Endothelial cell of umbilical vein (primary cell): ENCODE measurements at regions not wholly inside any gene's neighbourhood (a gene's known extent, or its start where the extent isn't known, plus 50 kb on each side); places are given as distances from the start of the nearest gene placed in this dataset.

ENCODE experiments used
- BruUV-seq: library from RNA; stranded (reverse); fragments of 400-500 nt; replicated peaks from 2 replicates; lab custom pipeline; 2021; lab: Mats Ljungman, UMichigan
- CTCF ChIA-PET: fragments of 300-600, 350-600 bp; sonication (Branson Sonifier 250); formaldehyde crosslinking; loops from one replicate; lab custom pipeline; 2021; ENCODE audit warnings: antibody characterized with exemption, inconsistent platforms; lab: Charles Lee
- POLR2A ChIA-PET: fragments of 300-600, 350-600 bp; sonication (Branson Sonifier 250); formaldehyde crosslinking; loops from one replicate; lab custom pipeline; 2021; ENCODE audit warnings: antibody characterized with exemption, inconsistent platforms; lab: Charles Lee
- DNase-seq: peaks from one replicate; pipeline ENCODE4 v3.0.0-alpha.2; 2011; ENCODE audit warnings: low read depth, low spot score
- FAIRE-seq: peaks from 2 replicates; lab custom pipeline; 2011; peaks lifted over from hg19 to GRCh38; lab: Jason Lieb, UNC
- H2AFZ ChIP-seq: 2 replicates; pipeline ENCODE4 v1.6.0; 2012; ENCODE audit warnings: low read depth, low read length, control low read depth, inconsistent platforms
- H3K27ac ChIP-seq: 2 replicates; pipeline ENCODE4 v1.5.1; 2011; ENCODE audit warnings: low read depth, mild to moderate bottlenecking, control low read depth, low read length, moderate library complexity; ENCODE audit not compliant: insufficient read depth
- H3K27me3 ChIP-seq, 2 experiments: 2 replicates each; pipeline versions ENCODE4 v1.6.0 to v1.6.1; 2011; ENCODE audit warnings: low read length in 2 of 2, mixed read lengths in 1 of 2; ENCODE audit not compliant: control insufficient read depth in 2 of 2, insufficient read depth in 2 of 2
- H3K36me3 ChIP-seq, 2 experiments: 2 replicates in 1 of 2; 3 replicates in 1 of 2; pipeline ENCODE4 v1.5.1; 2011; ENCODE audit warnings: low read length in 2 of 2, mild to moderate bottlenecking in 1 of 2, moderate library complexity in 1 of 2; ENCODE audit not compliant: control insufficient read depth in 2 of 2, insufficient read depth in 2 of 2; ENCODE audit errors: extremely low read depth in 1 of 2
- H3K4me1 ChIP-seq: 3 replicates; pipeline ENCODE4 v1.5.1; 2011; ENCODE audit warnings: mild to moderate bottlenecking, low read length; ENCODE audit not compliant: control insufficient read depth, insufficient read depth; ENCODE audit errors: extremely low read depth
- H3K4me2 ChIP-seq: 2 replicates; pipeline ENCODE4 v1.6.1; 2011; ENCODE audit warnings: low read length, control low read depth, mixed read lengths; ENCODE audit not compliant: insufficient read depth
- H3K4me3 ChIP-seq, 3 experiments: fragments of 200-600 bp in 1 of 3; sonication (generic), shearing (Covaris generic) in 1 of 3; replicated peaks in 1 of 3; 2 replicates each; pipeline ENCODE4 v1.5.1; 2011 to 2016; ENCODE audit warnings: control low read depth in 3 of 3, low read length in 3 of 3, mild to moderate bottlenecking in 2 of 3, inconsistent platforms in 1 of 3, low read depth in 1 of 3, moderate library complexity in 1 of 3; ENCODE audit not compliant: insufficient read depth in 1 of 3
- H3K79me2 ChIP-seq: 2 replicates; pipeline ENCODE4 v1.6.0; 2012; ENCODE audit warnings: low read length, inconsistent platforms; ENCODE audit not compliant: control insufficient read depth, insufficient read depth
- H3K9ac ChIP-seq: replicated peaks from 2 replicates; pipeline ENCODE3; 2011; ENCODE audit warnings: low read length, control low read depth; ENCODE audit not compliant: insufficient read depth; ENCODE audit errors: extremely low read depth
- H3K9me1 ChIP-seq: replicated peaks from 3 replicates; pipeline ENCODE4 v1.6.0; 2011; ENCODE audit warnings: mild to moderate bottlenecking, low read length; ENCODE audit not compliant: control insufficient read depth, insufficient read depth; ENCODE audit errors: extremely low read depth
- H3K9me3 ChIP-seq: replicated peaks from 2 replicates; pipeline ENCODE4 v1.5.1; 2012; ENCODE audit warnings: low read length, inconsistent platforms; ENCODE audit not compliant: control insufficient read depth, insufficient read depth
- H4K20me1 ChIP-seq: replicated peaks from 2 replicates; pipeline ENCODE3; 2011; ENCODE audit warnings: mild to moderate bottlenecking, low read length; ENCODE audit not compliant: control insufficient read depth, insufficient read depth; ENCODE audit errors: extremely low read depth
- EZH2 ChIP-seq: IDR thresholded peaks from 2 replicates; pipeline ENCODE4 v1.6.1; 2012; ENCODE audit warnings: borderline replicate concordance, low read depth, mild to moderate bottlenecking, moderate library complexity, low read length, inconsistent platforms; ENCODE audit not compliant: severe bottlenecking
- FOS ChIP-seq: IDR thresholded peaks from 2 replicates; pipeline ENCODE4 v1.6.1; 2011; ENCODE audit warnings: mild to moderate bottlenecking, low read length, moderate library complexity, borderline replicate concordance; ENCODE audit not compliant: insufficient read depth
- GATA2 ChIP-seq: IDR thresholded peaks from 2 replicates; pipeline ENCODE4 v1.7.0; 2011; ENCODE audit warnings: low read depth, mild to moderate bottlenecking, moderate library complexity, mixed read lengths, low read length; ENCODE audit not compliant: insufficient read length, insufficient read depth
- JUN ChIP-seq: IDR thresholded peaks from 2 replicates; pipeline ENCODE4 v1.6.1; 2011; ENCODE audit warnings: borderline replicate concordance, low read depth; ENCODE audit not compliant: insufficient read length, insufficient read depth
- POLR2A ChIP-seq: IDR thresholded peaks from 2 replicates; pipeline ENCODE4 v1.6.1; 2012; ENCODE audit warnings: low read depth, mild to moderate bottlenecking, control low read depth, low read length
- POLR2AphosphoS5 ChIP-seq: IDR thresholded peaks from 2 replicates; pipeline ENCODE4 v1.6.1; 2012; ENCODE audit warnings: low read depth, mild to moderate bottlenecking, control low read depth, low read length, moderate library complexity; ENCODE audit not compliant: insufficient read depth
- dilution Hi-C: fragments of 300-500 bp; cut with MboI; formaldehyde crosslinking; loops from one replicate; pipeline ENCODE4 v1.15.0; 2019; ENCODE audit warnings: low sequenced_read_pairs; ENCODE audit not compliant: extremely low pct_ligation_motif_present
- intact Hi-C: fragments of 100-400 bp; cut with micrococcal nuclease; formaldehyde crosslinking; loops from one replicate; pipeline ENCODE4 v1.10.0; 2022
- TF ChIP-seq, protein P1 (sequence below): IDR thresholded peaks from 2 replicates; pipeline ENCODE4 v1.6.1; 2011; ENCODE audit not compliant: insufficient read depth, insufficient read length
- TF ChIP-seq, protein P2 (sequence below), 2 donors: IDR thresholded peaks; 1 replicate in 1 of 2; 2 replicates in 1 of 2; pipeline ENCODE4 v1.5.1; 2011; ENCODE audit warnings: low read length in 2 of 2, mild to moderate bottlenecking in 2 of 2, moderate library complexity in 2 of 2, control low read depth in 1 of 2, inconsistent platforms in 1 of 2, low read depth in 1 of 2; ENCODE audit not compliant: insufficient read depth in 1 of 2; ENCODE audit errors: extremely low read depth in 1 of 2

DNA sequence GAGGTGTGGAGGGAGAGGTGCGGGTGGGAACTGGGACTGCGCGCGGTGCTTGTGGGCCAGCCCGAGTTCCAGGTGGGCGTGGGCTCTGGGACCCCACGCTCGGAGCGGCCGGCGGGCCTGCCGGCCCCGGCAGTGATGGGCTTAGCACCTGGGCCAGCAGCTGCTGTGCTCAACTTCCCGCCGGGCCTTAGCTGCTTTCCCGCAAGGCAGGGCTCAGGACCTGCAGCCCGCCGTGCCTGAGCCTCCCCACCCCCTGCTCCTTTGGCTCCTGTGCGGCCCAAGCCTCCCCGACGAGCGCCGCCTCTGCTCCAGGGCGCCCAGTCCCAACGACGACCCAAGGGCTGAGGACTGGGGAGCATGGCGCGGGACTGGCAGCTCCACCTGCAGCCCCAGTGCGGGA is 232.7 kb downstream of the FGFR2 start:
- H3K4me1 ChIP-seq: no peaks in the 10 kb centered on the region
- ChIA-PET CTCF (no interaction called here), POLR2A (no interaction called here)
- no peaks in the 10 kb centered on the region for H3K36me3 ChIP-seq
- intact Hi-C loops: no loop called here
- DNase-seq (no peak), FAIRE-seq (no peak)
- H3K4me3 ChIP-seq: no peak overlapping the region
- H3K27me3 ChIP-seq: no peaks in the 10 kb centered on the region
- H3K9me3 ChIP-seq: no peaks in the 10 kb centered on the region
- H3K9me1 ChIP-seq: no peaks in the 10 kb centered on the region
- no peak overlapping the region for H3K27ac ChIP-seq
- BruUV-seq: no TSS peak
- dilution Hi-C loops: no loop called here
- TF ChIP-seq POLR2A: no peak
- no peak for TF ChIP-seq FOS
- H2AFZ ChIP-seq: no peak overlapping the region
- H3K79me2 ChIP-seq: no peaks in the 10 kb centered on the region
- no peak overlapping the region for H3K9ac ChIP-seq
- H4K20me1 ChIP-seq: no peaks in the 10 kb centered on the region
- H3K4me2 ChIP-seq: no peak overlapping the region

DNA sequence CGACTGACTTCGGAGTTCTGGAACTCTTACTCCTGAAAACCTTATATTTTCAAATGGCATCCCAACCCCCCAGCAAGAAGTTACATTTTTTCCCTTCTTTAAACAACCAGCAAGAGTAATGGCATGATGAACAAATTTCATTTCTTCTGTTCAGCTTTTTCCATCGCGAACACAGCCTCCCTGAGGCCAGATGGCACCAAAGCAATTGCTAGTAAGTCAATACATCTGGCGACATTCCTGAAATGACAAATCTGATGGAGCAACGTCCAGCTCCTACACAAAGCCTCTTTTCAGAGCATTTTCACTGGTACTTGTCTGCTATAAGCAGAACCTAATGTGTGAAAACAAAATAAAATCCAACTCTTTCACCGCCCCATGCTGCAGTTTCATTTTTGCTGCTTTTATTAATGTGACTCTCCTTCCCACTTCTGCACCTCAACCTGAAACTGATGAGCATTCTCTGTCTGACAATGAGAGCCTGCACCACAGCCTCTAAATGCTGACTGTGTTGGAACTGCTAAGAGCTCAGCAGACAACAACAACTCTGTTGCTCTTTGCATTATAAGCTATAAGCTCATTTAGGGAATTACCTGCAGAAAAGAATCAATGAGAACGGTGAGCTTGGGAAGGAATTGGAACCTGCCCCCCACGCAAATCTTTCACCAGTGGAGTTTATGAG is 229.8 kb downstream of the FGFR2 start:
- POLR2A ChIA-PET: no interaction called here
- CTCF ChIA-PET: no interaction called here

More for the DNA sequence above, 229.8 kb downstream of the FGFR2 start:
- no peaks in the 10 kb centered on the region for H4K20me1 ChIP-seq
- no peak overlapping the region for H3K9ac ChIP-seq
- H3K9me1 ChIP-seq: no peaks in the 10 kb centered on the region
- H3K4me2 ChIP-seq: no peak overlapping the region
- no peaks in the 10 kb centered on the region for H3K36me3 ChIP-seq
- no peak overlapping the region for H3K27ac ChIP-seq
- H3K79me2 ChIP-seq: no peaks in the 10 kb centered on the region
- no TSS peak for BruUV-seq
- FAIRE-seq (no peak), DNase-seq (no peak)
- intact Hi-C loops (no loop called here), dilution Hi-C loops (no loop called here)
- H3K4me1 ChIP-seq: no peaks in the 10 kb centered on the region
- TF ChIP-seq, protein P1, sequence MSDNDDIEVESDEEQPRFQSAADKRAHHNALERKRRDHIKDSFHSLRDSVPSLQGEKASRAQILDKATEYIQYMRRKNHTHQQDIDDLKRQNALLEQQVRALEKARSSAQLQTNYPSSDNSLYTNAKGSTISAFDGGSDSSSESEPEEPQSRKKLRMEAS: no peak
- TF ChIP-seq JUN (no peak), POLR2A (no peak), GATA2 (no peak), POLR2AphosphoS5 (no peak), EZH2 (no peak)
- TF ChIP-seq, protein P2, sequence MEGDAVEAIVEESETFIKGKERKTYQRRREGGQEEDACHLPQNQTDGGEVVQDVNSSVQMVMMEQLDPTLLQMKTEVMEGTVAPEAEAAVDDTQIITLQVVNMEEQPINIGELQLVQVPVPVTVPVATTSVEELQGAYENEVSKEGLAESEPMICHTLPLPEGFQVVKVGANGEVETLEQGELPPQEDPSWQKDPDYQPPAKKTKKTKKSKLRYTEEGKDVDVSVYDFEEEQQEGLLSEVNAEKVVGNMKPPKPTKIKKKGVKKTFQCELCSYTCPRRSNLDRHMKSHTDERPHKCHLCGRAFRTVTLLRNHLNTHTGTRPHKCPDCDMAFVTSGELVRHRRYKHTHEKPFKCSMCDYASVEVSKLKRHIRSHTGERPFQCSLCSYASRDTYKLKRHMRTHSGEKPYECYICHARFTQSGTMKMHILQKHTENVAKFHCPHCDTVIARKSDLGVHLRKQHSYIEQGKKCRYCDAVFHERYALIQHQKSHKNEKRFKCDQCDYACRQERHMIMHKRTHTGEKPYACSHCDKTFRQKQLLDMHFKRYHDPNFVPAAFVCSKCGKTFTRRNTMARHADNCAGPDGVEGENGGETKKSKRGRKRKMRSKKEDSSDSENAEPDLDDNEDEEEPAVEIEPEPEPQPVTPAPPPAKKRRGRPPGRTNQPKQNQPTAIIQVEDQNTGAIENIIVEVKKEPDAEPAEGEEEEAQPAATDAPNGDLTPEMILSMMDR (IDR thresholded peaks at IDR 0.05; ENCODE audit: extremely low read depth in 1 of 2, insufficient read depth in 1 of 2, low read depth in 1 of 2, low read length in 2 of 2): no peak
- H3K4me3 ChIP-seq: no peak overlapping the region
- no peak overlapping the region for H2AFZ ChIP-seq
- H3K9me3 ChIP-seq: no peaks in the 10 kb centered on the region
- no peaks in the 10 kb centered on the region for H3K27me3 ChIP-seq
